WTC11 (cell line): ENCODE measurements at regions not wholly inside any gene's neighbourhood (a gene's known extent, or its start where the extent isn't known, plus 50 kb on each side); places are given as distances from the start of the nearest gene placed in this dataset.

Experiments
- ATAC-seq: fragments of 200-7000 bp; cut with Tn5 transposase; 2 replicates; pipeline ENCODE4 v1.10.0; 2021; ENCODE audit warnings: mild to moderate bottlenecking, moderate library complexity
- CTCF ChIA-PET: fragments of 300-600 bp; sonication (Branson Sonifier 250); formaldehyde crosslinking; loops from one replicate; lab custom pipeline; 2021; ENCODE audit warnings: antibody characterized with exemption; lab: Charles Lee
- POLR2A ChIA-PET: fragments of 350-600 bp; sonication (Branson Sonifier 250); formaldehyde crosslinking; loops from one replicate; lab custom pipeline; 2021; ENCODE audit warnings: antibody characterized with exemption; lab: Charles Lee
- DNase-seq: peaks from one replicate; pipeline ENCODE4 v3.0.0; 2021; ENCODE audit warnings: low spot score
- H3K27ac Mint-ChIP-seq: 2 replicates; pipeline ENCODE4 v1.8.0; 2021; ENCODE audit warnings: mixed read lengths
- H3K27me3 Mint-ChIP-seq: 2 replicates; pipeline ENCODE4 v1.8.0; 2021; ENCODE audit warnings: low read depth, mild to moderate bottlenecking, moderate library complexity, mixed read lengths
- H3K36me3 Mint-ChIP-seq: 2 replicates; pipeline ENCODE4 v1.8.0; 2021; ENCODE audit warnings: mixed read lengths
- H3K4me1 Mint-ChIP-seq: 2 replicates; pipeline ENCODE4 v1.8.0; 2022; ENCODE audit warnings: mixed read lengths
- H3K4me3 Mint-ChIP-seq: 2 replicates; pipeline ENCODE4 v1.8.0; 2021; ENCODE audit warnings: mild to moderate bottlenecking, moderate library complexity, mixed read lengths
- H3K9me3 Mint-ChIP-seq: 2 replicates; pipeline ENCODE4 v1.8.0; 2021; ENCODE audit warnings: mixed read lengths
- GABPB1 ChIP-seq: sonication (generic); formaldehyde crosslinking; IDR thresholded peaks from 2 replicates; pipeline ENCODE4 v1.8.1; 2023; ENCODE audit warnings: mild to moderate bottlenecking, missing genetic modification reagents
- GRHL2 ChIP-seq: fragments of 250-450 bp; sonication (Bioruptor Pico); IDR thresholded peaks from 2 replicates; pipeline ENCODE4 v1.8.0; 2022; ENCODE audit warnings: mild to moderate bottlenecking, moderate library complexity; ENCODE audit not compliant: insufficient replicate concordance, severe bottlenecking
- SOX15 ChIP-seq: fragments of 250-450 bp; sonication (Bioruptor Pico); IDR thresholded peaks from 2 replicates; pipeline ENCODE4 v1.9.0; 2021; ENCODE audit warnings: mild to moderate bottlenecking
- STAT6 ChIP-seq: sonication (generic); formaldehyde crosslinking; conservative IDR thresholded peaks from 2 replicates; pipeline ENCODE4 v1.8.1; 2023; ENCODE audit warnings: mild to moderate bottlenecking, low read depth, missing genetic modification reagents, moderate library complexity
- ZNF219 ChIP-seq: sonication (generic); formaldehyde crosslinking; IDR thresholded peaks from 2 replicates; pipeline ENCODE4 v1.8.0; 2023; ENCODE audit warnings: missing genetic modification reagents, mild to moderate bottlenecking, borderline replicate concordance
- TF ChIP-seq, protein P1 (sequence below): fragments of 250-450 bp; sonication (Bioruptor Pico); IDR thresholded peaks from 2 replicates; pipeline ENCODE4 v1.9.0; 2021; ENCODE audit warnings: mild to moderate bottlenecking, borderline replicate concordance
- TF ChIP-seq, protein P2 (sequence below): sonication (generic); formaldehyde crosslinking; IDR thresholded peaks from 2 replicates; pipeline ENCODE4 v1.8.1; 2023; ENCODE audit warnings: mild to moderate bottlenecking, missing genetic modification reagents, borderline replicate concordance
- TF ChIP-seq, protein P3 (sequence below): sonication (generic); formaldehyde crosslinking; IDR thresholded peaks from 2 replicates; pipeline ENCODE4 v1.8.1; 2023; ENCODE audit warnings: mild to moderate bottlenecking, missing genetic modification reagents, moderate library complexity
- TF ChIP-seq, protein P4 (sequence below): sonication (generic); formaldehyde crosslinking; IDR thresholded peaks from 2 replicates; pipeline ENCODE4 v1.8.1; 2022; ENCODE audit warnings: mild to moderate bottlenecking, moderate library complexity, missing genetic modification reagents

GRCh38 chr4:174418640-174419212, 103.6 kb downstream of the HPGD start (continued):
- TF ChIP-seq, protein P1, sequence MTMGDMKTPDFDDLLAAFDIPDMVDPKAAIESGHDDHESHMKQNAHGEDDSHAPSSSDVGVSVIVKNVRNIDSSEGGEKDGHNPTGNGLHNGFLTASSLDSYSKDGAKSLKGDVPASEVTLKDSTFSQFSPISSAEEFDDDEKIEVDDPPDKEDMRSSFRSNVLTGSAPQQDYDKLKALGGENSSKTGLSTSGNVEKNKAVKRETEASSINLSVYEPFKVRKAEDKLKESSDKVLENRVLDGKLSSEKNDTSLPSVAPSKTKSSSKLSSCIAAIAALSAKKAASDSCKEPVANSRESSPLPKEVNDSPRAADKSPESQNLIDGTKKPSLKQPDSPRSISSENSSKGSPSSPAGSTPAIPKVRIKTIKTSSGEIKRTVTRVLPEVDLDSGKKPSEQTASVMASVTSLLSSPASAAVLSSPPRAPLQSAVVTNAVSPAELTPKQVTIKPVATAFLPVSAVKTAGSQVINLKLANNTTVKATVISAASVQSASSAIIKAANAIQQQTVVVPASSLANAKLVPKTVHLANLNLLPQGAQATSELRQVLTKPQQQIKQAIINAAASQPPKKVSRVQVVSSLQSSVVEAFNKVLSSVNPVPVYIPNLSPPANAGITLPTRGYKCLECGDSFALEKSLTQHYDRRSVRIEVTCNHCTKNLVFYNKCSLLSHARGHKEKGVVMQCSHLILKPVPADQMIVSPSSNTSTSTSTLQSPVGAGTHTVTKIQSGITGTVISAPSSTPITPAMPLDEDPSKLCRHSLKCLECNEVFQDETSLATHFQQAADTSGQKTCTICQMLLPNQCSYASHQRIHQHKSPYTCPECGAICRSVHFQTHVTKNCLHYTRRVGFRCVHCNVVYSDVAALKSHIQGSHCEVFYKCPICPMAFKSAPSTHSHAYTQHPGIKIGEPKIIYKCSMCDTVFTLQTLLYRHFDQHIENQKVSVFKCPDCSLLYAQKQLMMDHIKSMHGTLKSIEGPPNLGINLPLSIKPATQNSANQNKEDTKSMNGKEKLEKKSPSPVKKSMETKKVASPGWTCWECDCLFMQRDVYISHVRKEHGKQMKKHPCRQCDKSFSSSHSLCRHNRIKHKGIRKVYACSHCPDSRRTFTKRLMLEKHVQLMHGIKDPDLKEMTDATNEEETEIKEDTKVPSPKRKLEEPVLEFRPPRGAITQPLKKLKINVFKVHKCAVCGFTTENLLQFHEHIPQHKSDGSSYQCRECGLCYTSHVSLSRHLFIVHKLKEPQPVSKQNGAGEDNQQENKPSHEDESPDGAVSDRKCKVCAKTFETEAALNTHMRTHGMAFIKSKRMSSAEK (CRISPR knock-in tag): no peak
- TF ChIP-seq GABPB1: no peak
- TF ChIP-seq, all 79 proteins: peak for 0

DNA sequence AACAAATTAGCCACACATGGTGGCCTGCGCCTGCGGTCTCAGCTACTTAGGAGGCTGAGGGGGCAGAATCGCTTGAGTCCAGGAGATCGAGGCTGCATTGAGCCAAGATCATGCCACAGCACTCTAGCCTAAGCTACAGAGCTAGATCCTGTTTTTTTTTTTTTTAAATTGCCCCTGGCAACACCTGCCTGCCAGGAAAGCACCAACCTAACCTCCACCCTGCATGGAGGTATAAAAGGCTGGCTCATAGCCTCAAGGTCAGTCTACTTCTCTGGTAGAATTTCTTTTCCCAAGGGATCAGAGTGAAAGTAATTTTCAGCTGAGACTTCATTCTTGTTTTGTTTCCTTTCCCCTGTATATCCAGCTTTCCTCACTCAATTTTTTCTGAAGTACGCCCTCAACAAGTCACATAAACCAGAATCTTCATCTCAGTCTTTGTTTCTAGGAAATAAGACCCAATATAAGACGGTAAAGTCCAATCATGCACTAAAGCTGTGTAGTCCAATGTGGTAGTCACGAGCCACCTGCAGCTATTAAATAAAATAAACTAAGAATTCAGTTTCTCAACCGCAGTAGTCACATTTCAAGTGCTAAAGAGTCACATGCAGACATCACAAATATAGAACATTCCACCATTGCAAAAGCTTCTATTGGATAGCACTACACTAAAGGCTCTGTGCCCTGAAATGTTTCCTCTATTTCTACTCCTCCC, 113.3 kb downstream of the HPGD start:
- TF ChIP-seq STAT6: no peak
- no peak for TF ChIP-seq SOX15 (CRISPR knock-in tag)
- TF ChIP-seq GRHL2 (CRISPR knock-in tag): no peak
- TF ChIP-seq, protein P2, sequence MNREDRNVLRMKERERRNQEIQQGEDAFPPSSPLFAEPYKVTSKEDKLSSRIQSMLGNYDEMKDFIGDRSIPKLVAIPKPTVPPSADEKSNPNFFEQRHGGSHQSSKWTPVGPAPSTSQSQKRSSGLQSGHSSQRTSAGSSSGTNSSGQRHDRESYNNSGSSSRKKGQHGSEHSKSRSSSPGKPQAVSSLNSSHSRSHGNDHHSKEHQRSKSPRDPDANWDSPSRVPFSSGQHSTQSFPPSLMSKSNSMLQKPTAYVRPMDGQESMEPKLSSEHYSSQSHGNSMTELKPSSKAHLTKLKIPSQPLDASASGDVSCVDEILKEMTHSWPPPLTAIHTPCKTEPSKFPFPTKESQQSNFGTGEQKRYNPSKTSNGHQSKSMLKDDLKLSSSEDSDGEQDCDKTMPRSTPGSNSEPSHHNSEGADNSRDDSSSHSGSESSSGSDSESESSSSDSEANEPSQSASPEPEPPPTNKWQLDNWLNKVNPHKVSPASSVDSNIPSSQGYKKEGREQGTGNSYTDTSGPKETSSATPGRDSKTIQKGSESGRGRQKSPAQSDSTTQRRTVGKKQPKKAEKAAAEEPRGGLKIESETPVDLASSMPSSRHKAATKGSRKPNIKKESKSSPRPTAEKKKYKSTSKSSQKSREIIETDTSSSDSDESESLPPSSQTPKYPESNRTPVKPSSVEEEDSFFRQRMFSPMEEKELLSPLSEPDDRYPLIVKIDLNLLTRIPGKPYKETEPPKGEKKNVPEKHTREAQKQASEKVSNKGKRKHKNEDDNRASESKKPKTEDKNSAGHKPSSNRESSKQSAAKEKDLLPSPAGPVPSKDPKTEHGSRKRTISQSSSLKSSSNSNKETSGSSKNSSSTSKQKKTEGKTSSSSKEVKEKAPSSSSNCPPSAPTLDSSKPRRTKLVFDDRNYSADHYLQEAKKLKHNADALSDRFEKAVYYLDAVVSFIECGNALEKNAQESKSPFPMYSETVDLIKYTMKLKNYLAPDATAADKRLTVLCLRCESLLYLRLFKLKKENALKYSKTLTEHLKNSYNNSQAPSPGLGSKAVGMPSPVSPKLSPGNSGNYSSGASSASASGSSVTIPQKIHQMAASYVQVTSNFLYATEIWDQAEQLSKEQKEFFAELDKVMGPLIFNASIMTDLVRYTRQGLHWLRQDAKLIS (CRISPR knock-in tag): no peak
- TF ChIP-seq, protein P3, sequence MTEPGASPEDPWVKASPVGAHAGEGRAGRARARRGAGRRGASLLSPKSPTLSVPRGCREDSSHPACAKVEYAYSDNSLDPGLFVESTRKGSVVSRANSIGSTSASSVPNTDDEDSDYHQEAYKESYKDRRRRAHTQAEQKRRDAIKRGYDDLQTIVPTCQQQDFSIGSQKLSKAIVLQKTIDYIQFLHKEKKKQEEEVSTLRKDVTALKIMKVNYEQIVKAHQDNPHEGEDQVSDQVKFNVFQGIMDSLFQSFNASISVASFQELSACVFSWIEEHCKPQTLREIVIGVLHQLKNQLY (CRISPR knock-in tag): no peak
- TF ChIP-seq ZNF219: no peak
- TF ChIP-seq, protein P4, sequence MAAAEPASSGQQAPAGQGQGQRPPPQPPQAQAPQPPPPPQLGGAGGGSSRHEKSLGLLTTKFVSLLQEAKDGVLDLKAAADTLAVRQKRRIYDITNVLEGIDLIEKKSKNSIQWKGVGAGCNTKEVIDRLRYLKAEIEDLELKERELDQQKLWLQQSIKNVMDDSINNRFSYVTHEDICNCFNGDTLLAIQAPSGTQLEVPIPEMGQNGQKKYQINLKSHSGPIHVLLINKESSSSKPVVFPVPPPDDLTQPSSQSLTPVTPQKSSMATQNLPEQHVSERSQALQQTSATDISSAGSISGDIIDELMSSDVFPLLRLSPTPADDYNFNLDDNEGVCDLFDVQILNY (CRISPR knock-in tag): no peak
- TF ChIP-seq, all 79 proteins: peak for 0
- Mint-ChIP-seq H3K4me3 (no peak overlapping the region), H3K4me1 (peaks cover 13% of the 10 kb centered on the region), H3K27ac (no peak overlapping the region), H3K27me3 (no peaks in the 10 kb centered on the region), H3K9me3 (peaks cover 7% of the 10 kb centered on the region; the same call in 1 of the 2 replicates), H3K36me3 (peaks cover 3% of the 10 kb centered on the region; the same call in 1 of the 2 replicates)
- POLR2A ChIA-PET: no interaction called here
- CTCF ChIA-PET: no interaction called here
- DNase-seq (no peak), ATAC-seq (no peak)
